A549 (cell line): ENCODE measurements at regions not wholly inside any gene's neighbourhood (a gene's known extent, or its start where the extent isn't known, plus 50 kb on each side); places are given as distances from the start of the nearest gene placed in this dataset.

Source experiments
- ATAC-seq, 2 experiments: fragments of 200-7000 bp in 1 of 2; fragments of >200 bp in 1 of 2; cut with Nextera tagmentation in 1 of 2; cut with Tn5 transposase in 1 of 2; 3 replicates each; pipeline versions ENCODE4 v1.8.0 to v1.9.1; 2018 to 2020; ENCODE audit warnings: mild to moderate bottlenecking in 1 of 2, moderate library complexity in 1 of 2
- CTCF ChIA-PET: fragments of 300-600 bp; sonication (Branson Sonifier 250); formaldehyde crosslinking; extraction: SDS; loops from one replicate; lab custom pipeline; 2021; ENCODE audit warnings: antibody characterized with exemption, inconsistent platforms; lab: Yijun Ruan, JAX
- POLR2A ChIA-PET: fragments of 350-600 bp; formaldehyde crosslinking; extraction: SDS; loops from one replicate; lab custom pipeline; 2021; ENCODE audit warnings: antibody characterized with exemption, inconsistent platforms; lab: Yijun Ruan, JAX
- DNase-seq, 2 experiments: peaks; one replicate each; pipeline versions ENCODE4 v3.0.0 to v3.0.0-alpha.2; 2011 to 2016; ENCODE audit warnings: low read depth in 1 of 2, low spot score in 1 of 2
- FAIRE-seq: peaks from 2 replicates; lab custom pipeline; 2011; peaks lifted over from hg19 to GRCh38; lab: Jason Lieb, UNC
- H3K27ac ChIP-seq, 2 experiments: fragments of >200 bp; sonication (Bioruptor Twin); formaldehyde crosslinking; 3 replicates each; pipeline ENCODE4 v1.5.1; 2016 to 2017
- H3K4me1 ChIP-seq: fragments of >200 bp; sonication (Bioruptor Twin); formaldehyde crosslinking; 3 replicates; pipeline ENCODE4 v1.6.1; 2016
- H3K4me2 ChIP-seq: fragments of >200 bp; sonication (Bioruptor Twin); formaldehyde crosslinking; 3 replicates; pipeline ENCODE4 v1.6.1; 2016
- H3K4me3 ChIP-seq: fragments of >200 bp; sonication (Bioruptor Twin); formaldehyde crosslinking; 3 replicates; pipeline ENCODE4 v1.5.1; 2016
- H3K9me3 ChIP-seq: fragments of >200 bp; sonication (Bioruptor Twin); formaldehyde crosslinking; 3 replicates; pipeline ENCODE4 v1.6.1; 2016
- CBX2 ChIP-seq: fragments of 200-600 bp; sonication (generic); IDR thresholded peaks from 2 replicates; pipeline ENCODE4 v1.6.1; 2016; ENCODE audit warnings: low read depth, mild to moderate bottlenecking, borderline replicate concordance
- CBX8 ChIP-seq: fragments of 200-600 bp; sonication (generic); IDR thresholded peaks from 2 replicates; pipeline ENCODE4 v1.6.1; 2016
- CEBPB ChIP-seq, 2 experiments: fragments of >200 bp in 1 of 2; sonication (Bioruptor Twin) in 1 of 2; formaldehyde crosslinking in 1 of 2; IDR thresholded peaks; 2 replicates each; pipeline ENCODE4 v1.6.1; 2012 to 2016
- CHD2 ChIP-seq: fragments of 150-350 bp; IDR thresholded peaks from 2 replicates; pipeline ENCODE4 v1.6.1; 2014; ENCODE audit warnings: low read length; ENCODE audit not compliant: partially characterized antibody
- CHD4 ChIP-seq: fragments of 200-600 bp; sonication (generic); IDR thresholded peaks from 2 replicates; pipeline ENCODE4 v1.6.1; 2016; ENCODE audit warnings: antibody characterized with exemption, mild to moderate bottlenecking, borderline replicate concordance
- E2F6 ChIP-seq: IDR thresholded peaks from 2 replicates; pipeline ENCODE4 v1.6.1; 2012; ENCODE audit warnings: low read depth, borderline replicate concordance
- EHF ChIP-seq: fragments of 250-450 bp; sonication (Bioruptor Pico); IDR thresholded peaks from 2 replicates; pipeline ENCODE4 v1.5.0; 2020; ENCODE audit warnings: mild to moderate bottlenecking
- EHMT2 ChIP-seq: fragments of 200-600 bp; sonication (generic); IDR thresholded peaks from 2 replicates; pipeline ENCODE4 v1.6.1; 2016; ENCODE audit warnings: antibody characterized with exemption, low read depth, mild to moderate bottlenecking, moderate library complexity
- ESRRA ChIP-seq: fragments of 150-350 bp; IDR thresholded peaks from 2 replicates; pipeline ENCODE4 v1.6.1; 2014; ENCODE audit warnings: mild to moderate bottlenecking, low read length, borderline replicate concordance
- FOSB ChIP-seq: fragments of 250-450 bp; sonication (Bioruptor Pico); IDR thresholded peaks from 2 replicates; pipeline ENCODE4 v1.5.0; 2020; ENCODE audit warnings: mild to moderate bottlenecking, moderate library complexity
- FOXS1 ChIP-seq: fragments of 250-450 bp; sonication (Bioruptor Pico); IDR thresholded peaks from 2 replicates; pipeline ENCODE4 v1.5.0; 2020; ENCODE audit warnings: mild to moderate bottlenecking, moderate library complexity
- GATA3 ChIP-seq: IDR thresholded peaks from 2 replicates; pipeline ENCODE4 v1.6.1; 2012; ENCODE audit warnings: borderline replicate concordance
- HES2 ChIP-seq: fragments of >200 bp; sonication (Bioruptor Twin); formaldehyde crosslinking; IDR thresholded peaks from 2 replicates; pipeline ENCODE4 v1.6.1; 2016
- HOXB13 ChIP-seq: fragments of 250-450 bp; sonication (Bioruptor Pico); IDR thresholded peaks from 2 replicates; pipeline ENCODE4 v1.5.0; 2020; ENCODE audit warnings: low read depth, mild to moderate bottlenecking, moderate library complexity
- KDM1A ChIP-seq: fragments of 200-600 bp; sonication (generic); IDR thresholded peaks from 2 replicates; pipeline ENCODE4 v1.6.1; 2016; ENCODE audit warnings: low read depth, mild to moderate bottlenecking
- KDM5A ChIP-seq: fragments of 200-600 bp; sonication (generic); IDR thresholded peaks from 2 replicates; pipeline ENCODE4 v1.6.1; 2016; ENCODE audit warnings: antibody characterized with exemption, mild to moderate bottlenecking
- MAFK ChIP-seq: fragments of 450-650 bp; IDR thresholded peaks from 2 replicates; pipeline ENCODE4 v1.6.1; 2014; ENCODE audit not compliant: partially characterized antibody
- MAX ChIP-seq: IDR thresholded peaks from 2 replicates; pipeline ENCODE4 v1.6.1; 2012
- MYC ChIP-seq: IDR thresholded peaks from 2 replicates; pipeline ENCODE4 v1.6.1; 2012; ENCODE audit warnings: mild to moderate bottlenecking, inconsistent platforms, low read length, improper control_type of control experiment, borderline replicate concordance
- NR3C1 ChIP-seq: fragments of >200 bp; sonication (Bioruptor Twin); formaldehyde crosslinking; IDR thresholded peaks from 3 replicates; pipeline ENCODE4 v1.6.1; 2017
- PBX3 ChIP-seq: IDR thresholded peaks from 2 replicates; pipeline ENCODE4 v1.6.1; 2012
- PHF8 ChIP-seq: fragments of 200-600 bp; sonication (generic); IDR thresholded peaks from 2 replicates; pipeline ENCODE4 v1.6.1; 2016; ENCODE audit warnings: low read depth, mild to moderate bottlenecking, antibody characterized with exemption, moderate library complexity, borderline replicate concordance
- RAD21 ChIP-seq, 2 experiments: fragments of >200 bp in 1 of 2; sonication (Bioruptor Twin) in 1 of 2; formaldehyde crosslinking in 1 of 2; IDR thresholded peaks in 1 of 2; conservative IDR thresholded peaks in 1 of 2; 2 replicates in 1 of 2; 3 replicates in 1 of 2; pipeline ENCODE4 v1.6.1; 2012 to 2018; ENCODE audit warnings: inconsistent platforms in 1 of 2
- TFCP2L1 ChIP-seq: fragments of 250-450 bp; sonication (Bioruptor Pico); IDR thresholded peaks from 2 replicates; pipeline ENCODE4 v1.5.0; 2021; ENCODE audit warnings: mild to moderate bottlenecking
- USF2 ChIP-seq: fragments of 450-650 bp; IDR thresholded peaks from 2 replicates; pipeline ENCODE4 v1.6.1; 2014; ENCODE audit warnings: antibody characterized with exemption
- ZSCAN20 ChIP-seq: fragments of 250-450 bp; sonication (Bioruptor Pico); IDR thresholded peaks from 2 replicates; pipeline ENCODE4 v1.8.0; 2022; ENCODE audit warnings: mild to moderate bottlenecking, moderate library complexity
- WGBS: methylation state at CpG from one replicate; pipeline ENCODE4 v1.1.6; 2017; ENCODE audit errors: missing lambda C conversion rate; 5-methylcytosine and 5-hydroxymethylcytosine counted together

GRCh38 chr18:34159691-34160185, 65.0 kb downstream of the NOL4 start:
- Histone ChIP-seq H3K9me3 (no peaks in the 10 kb centered on the region), H3K4me1 (no peaks in the 10 kb centered on the region), H3K27ac (no peak overlapping the region), H3K4me3 (no peak overlapping the region), H3K4me2 (no peak overlapping the region)
- 24% methylated on average over 8 of the region's 14 CpGs for WGBS
- POLR2A ChIA-PET, result no interaction called here
- CTCF ChIA-PET, result no interaction called here
- no peak for FAIRE-seq
- no peak for DNase-seq
- no peak for ATAC-seq
- TF ChIP-seq CHD2 (no peak), PHF8 (no peak)

GRCh38 chr18:34158881-34159690, 65.6 kb downstream of the NOL4 start:
- Histone ChIP-seq H3K9me3 (no peaks in the 10 kb centered on the region), H3K27ac (no peak overlapping the region), H3K4me1 (no peaks in the 10 kb centered on the region), H3K4me2 (no peak overlapping the region)
- CTCF ChIA-PET, result no interaction called here
- TF ChIP-seq TFCP2L1 (CRISPR knock-in tag) (no peak), CBX8 (no peak), NR3C1 (no peak), CBX2 (no peak), EHMT2 (no peak), FOSB (CRISPR knock-in tag) (no peak), E2F6 (no peak), MAFK (no peak), PBX3 (no peak), GATA3 (no peak)
- TF ChIP-seq, all 56 proteins: peak for 0
- DNase-seq, result no peak
- FAIRE-seq, result no peak
- no peak overlapping the region for H3K4me3 ChIP-seq
- ATAC-seq, result no peak
- 33% methylated on average over 17 of the region's 54 CpGs for WGBS
- POLR2A ChIA-PET, result no interaction called here

- ChIA-PET CTCF (no interaction called here), POLR2A (no interaction called here)
- ATAC-seq (no peak), DNase-seq (peak in 1 of 2 experiments; percentile 7), FAIRE-seq (no peak)
- WGBS, result 0% methylated on average over 1 of the region's 1 CpG
- no peak overlapping the region for H3K4me3 ChIP-seq
- no peaks in the 10 kb centered on the region for H3K9me3 ChIP-seq
- peak overlapping the region; percentile 51 for H3K4me2 ChIP-seq
- TF ChIP-seq E2F6, result no peak
- H3K4me1 ChIP-seq, result no peaks in the 10 kb centered on the region
- H3K27ac ChIP-seq, result no peak overlapping the region
These were observed 71.0 kb downstream of the NOL4 start for GRCh38 chr18:34153711-34154110.

GRCh38 chr18:34131006-34131405, 93.7 kb downstream of the NOL4 start:
- POLR2A ChIA-PET, result no interaction called here
- Histone ChIP-seq H3K4me3 (no peak overlapping the region), H3K9me3 (no peaks in the 10 kb centered on the region), H3K4me1 (no peaks in the 10 kb centered on the region), H3K4me2 (no peak overlapping the region), H3K27ac (no peak overlapping the region)
- ATAC-seq (no peak), FAIRE-seq (no peak), DNase-seq (no peak)
- CTCF ChIA-PET, result no interaction called here
- 0% methylated on average over 1 of the region's 1 CpG for WGBS
- no peak for TF ChIP-seq ZSCAN20 (CRISPR knock-in tag)
- TF ChIP-seq CHD4, result no peak
- no peak for TF ChIP-seq RAD21 (conservative IDR thresholded peaks at IDR 0.05 in 1 of 2, IDR thresholded peaks at IDR 0.05 in 1 of 2)
- TF ChIP-seq ESRRA, result no peak
- no peak for TF ChIP-seq PBX3
- TF ChIP-seq PHF8, result no peak
- TF ChIP-seq FOXS1 (CRISPR knock-in tag), result no peak
- TF ChIP-seq USF2, result no peak
- no peak for TF ChIP-seq HES2
- TF ChIP-seq HOXB13 (CRISPR knock-in tag), result no peak
- TF ChIP-seq MYC, result no peak
- no peak for TF ChIP-seq MAX
- no peak for TF ChIP-seq EHF (CRISPR knock-in tag)
- TF ChIP-seq KDM5A, result no peak
- no peak for TF ChIP-seq EHMT2
- no peak for TF ChIP-seq KDM1A
- no peak for TF ChIP-seq CEBPB (IDR thresholded peaks at IDR 0.05)
